HG02981 (cell line): ENCODE measurements at regions not wholly inside any gene's neighbourhood (a gene's known extent, or its start where the extent isn't known, plus 50 kb on each side); places are given as distances from the start of the nearest gene placed in this dataset.
"Not testable (repeated sequence)": the region's sequence is repeated elsewhere in the genome, so short reads cannot be mapped to it uniquely, and the experiment has no call there.

ENCODE experiments used
- ATAC-seq: cut with Tn5 transposase; IDR thresholded peaks from one replicate; pipeline ENCODE4 v1.9.1; 2021; ENCODE audit warnings: mild to moderate bottlenecking, moderate library complexity; ENCODE audit not compliant: unreplicated experiment

GRCh38 chr10:94219829-94220228 lies 142.9 kb downstream of the NOC3L start:
- no peak for ATAC-seq

GRCh38 chr10:94220717-94221116 lies 142.0 kb downstream of the NOC3L start:
- ATAC-seq: no peak

- no peak for ATAC-seq
These were observed 138.9 kb downstream of the NOC3L start for GRCh38 chr10:94223702-94224370.

GRCh38 chr10:94224656-94225055 lies 138.1 kb downstream of the NOC3L start:
- no peak for ATAC-seq

- no peak for ATAC-seq
These were observed 137.2 kb downstream of the NOC3L start for GRCh38 chr10:94225589-94225988.

GRCh38 chr10:94230134-94230785 lies 132.5 kb downstream of the NOC3L start:
- no peak for ATAC-seq

GRCh38 chr10:94232711-94233383 lies 129.9 kb downstream of the NOC3L start:
- peak; percentile 74 for ATAC-seq

- no peak for ATAC-seq
These were observed 127.3 kb downstream of the NOC3L start for GRCh38 chr10:94235461-94235860.

- no peak for ATAC-seq
These were observed 124.6 kb downstream of the NOC3L start for GRCh38 chr10:94238006-94238617.

- ATAC-seq: no peak
These were observed 123.0 kb downstream of the NOC3L start for GRCh38 chr10:94239696-94240095.

- ATAC-seq: no peak
These were observed 122.2 kb downstream of the NOC3L start for GRCh38 chr10:94240491-94240890.

- no peak for ATAC-seq
These were observed 121.8 kb downstream of the NOC3L start for GRCh38 chr10:94240901-94241300.

GRCh38 chr10:94251098-94251497 lies 111.6 kb downstream of the NOC3L start:
- ATAC-seq: no peak

GRCh38 chr10:94251568-94251967 lies 111.2 kb downstream of the NOC3L start:
- no peak for ATAC-seq

- not testable (repeated sequence) for ATAC-seq
These were observed 105.3 kb downstream of the NOC3L start for GRCh38 chr10:94257407-94257806.

- no peak for ATAC-seq
These were observed 102.3 kb downstream of the NOC3L start for GRCh38 chr10:94260455-94260854.

- ATAC-seq: no peak
These were observed 98.7 kb downstream of the NOC3L start for GRCh38 chr10:94264085-94264484.

GRCh38 chr10:94266091-94266490 lies 96.6 kb downstream of the NOC3L start:
- no peak for ATAC-seq

- no peak for ATAC-seq
These were observed 94.1 kb downstream of the NOC3L start for GRCh38 chr10:94268652-94269051.

- no peak for ATAC-seq
These were observed 88.5 kb downstream of the NOC3L start for GRCh38 chr10:94274142-94274787.

- ATAC-seq: no peak
These were observed 86.6 kb downstream of the NOC3L start for GRCh38 chr10:94276140-94276539.
